SU-DHL-6 (cell line): ENCODE measurements at regions not wholly inside any gene's neighbourhood (a gene's known extent, or its start where the extent isn't known, plus 50 kb on each side); places are given as distances from the start of the nearest gene placed in this dataset.

Source experiments
- H2AFZ ChIP-seq: fragments of 200-600 bp; sonication (generic); 2 replicates; pipeline ENCODE4 v1.6.1; 2014; ENCODE audit warnings: low read depth, mild to moderate bottlenecking, moderate library complexity, mixed read lengths, antibody characterized with exemption, low read length; ENCODE audit not compliant: severe bottlenecking
- H3F3A ChIP-seq: fragments of 200-600 bp; shearing (Covaris generic); 2 replicates; pipeline ENCODE4 v1.6.0; 2016; ENCODE audit warnings: antibody characterized with exemption, mild to moderate bottlenecking; ENCODE audit not compliant: insufficient read depth
- H3K27ac ChIP-seq: fragments of 200-600 bp; sonication (generic); 2 replicates; pipeline ENCODE4 v1.5.1; 2016; ENCODE audit warnings: low read depth, mild to moderate bottlenecking, low read length, moderate library complexity, mixed read lengths
- H3K27me3 ChIP-seq: fragments of 200-600 bp; sonication (generic), shearing (Covaris generic); 2 replicates; pipeline ENCODE4 v1.6.0; 2014; ENCODE audit warnings: mild to moderate bottlenecking, low read length
- H3K36me3 ChIP-seq: fragments of 200-600 bp; sonication (generic); 2 replicates; pipeline ENCODE4 v1.6.1; 2014; ENCODE audit warnings: mild to moderate bottlenecking, low read length, mixed read lengths
- H3K4me2 ChIP-seq: fragments of 300-600, 200-600 bp; shearing (Covaris generic), sonication (generic); 2 replicates; pipeline ENCODE4 v1.6.0; 2014; ENCODE audit warnings: low read length, low read depth, mild to moderate bottlenecking; ENCODE audit not compliant: poor library complexity, severe bottlenecking
- H3K4me3 ChIP-seq: fragments of 200-600 bp; sonication (generic); 2 replicates; pipeline ENCODE4 v1.5.1; 2014; ENCODE audit warnings: antibody characterized with exemption, low read length, mild to moderate bottlenecking, mixed read lengths; ENCODE audit not compliant: insufficient read depth, poor library complexity, severe bottlenecking
- H3K79me2 ChIP-seq: fragments of 200-600 bp; sonication (generic); 2 replicates; pipeline ENCODE4 v1.6.1; 2014; ENCODE audit warnings: mild to moderate bottlenecking, low read length, moderate library complexity; ENCODE audit not compliant: insufficient read depth
- H3K9ac ChIP-seq: fragments of 200-600 bp; sonication (generic); 2 replicates; pipeline ENCODE4 v1.7.0; 2014; ENCODE audit warnings: mild to moderate bottlenecking, low read length
- H3K9me2 ChIP-seq: fragments of 200-600 bp; sonication (generic); replicated peaks from 2 replicates; pipeline ENCODE4 v1.6.1; 2014; ENCODE audit warnings: low read length; ENCODE audit not compliant: insufficient read depth
- H3K9me3 ChIP-seq: fragments of 200-600 bp; sonication (generic); 2 replicates; pipeline ENCODE4 v1.6.1; 2014; ENCODE audit warnings: low read length, mixed read lengths; ENCODE audit not compliant: insufficient read depth
- H4K20me1 ChIP-seq: fragments of 200-600 bp; sonication (generic); 2 replicates; pipeline ENCODE4 v1.6.1; 2014; ENCODE audit warnings: low read depth, mild to moderate bottlenecking, antibody characterized with exemption, low read length, moderate library complexity, mixed read lengths
- EZH2phosphoT487 ChIP-seq: fragments of 200-600 bp; sonication (generic), shearing (Covaris generic); conservative IDR thresholded peaks from 2 replicates; pipeline ENCODE4 v1.6.1; 2018; ENCODE audit warnings: mild to moderate bottlenecking, antibody characterized with exemption, low read length, moderate library complexity, mixed read lengths
- TF ChIP-seq, protein P1 (sequence below): fragments of 200-600 bp; sonication (generic); IDR thresholded peaks from one replicate; pipeline ENCODE4 v1.5.1; 2017; ENCODE audit warnings: antibody characterized with exemption, mild to moderate bottlenecking, low read length, moderate library complexity; ENCODE audit not compliant: insufficient read depth, poor library complexity, severe bottlenecking

DNA sequence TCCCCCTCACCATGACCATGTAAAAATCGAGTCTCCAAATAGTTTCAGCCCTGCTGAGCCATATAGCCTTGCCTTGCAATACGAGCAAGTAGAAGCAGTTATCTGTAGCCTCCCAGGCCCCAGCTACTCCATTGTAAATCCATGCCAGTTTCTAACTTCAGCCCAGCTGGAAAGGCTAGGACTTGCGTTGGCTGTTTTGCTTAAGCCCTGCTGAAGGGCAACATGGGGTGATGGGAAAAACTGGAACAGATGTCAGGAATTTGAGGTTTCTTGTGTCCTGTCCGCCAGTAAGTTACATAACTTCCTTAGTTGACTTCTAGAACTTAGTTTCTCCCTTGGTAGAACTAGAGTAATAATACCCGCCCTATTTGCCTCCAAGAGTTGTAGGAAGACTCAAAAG is 216.0 kb upstream of the SERP2 start:
- Histone ChIP-seq H3K27me3 (no peaks in the 10 kb centered on the region), H3K9ac (no peak overlapping the region), H3K9me3 (no peaks in the 10 kb centered on the region), H2AFZ (no peak overlapping the region), H3K79me2 (no peaks in the 10 kb centered on the region), H3K36me3 (no peaks in the 10 kb centered on the region), H3F3A (no peaks in the 10 kb centered on the region), H3K9me2 (no peaks in the 10 kb centered on the region), H3K4me2 (no peak overlapping the region), H3K27ac (no peak overlapping the region), H3K4me3 (no peak overlapping the region), H4K20me1 (no peaks in the 10 kb centered on the region)
- TF ChIP-seq EZH2phosphoT487, result no peak

DNA sequence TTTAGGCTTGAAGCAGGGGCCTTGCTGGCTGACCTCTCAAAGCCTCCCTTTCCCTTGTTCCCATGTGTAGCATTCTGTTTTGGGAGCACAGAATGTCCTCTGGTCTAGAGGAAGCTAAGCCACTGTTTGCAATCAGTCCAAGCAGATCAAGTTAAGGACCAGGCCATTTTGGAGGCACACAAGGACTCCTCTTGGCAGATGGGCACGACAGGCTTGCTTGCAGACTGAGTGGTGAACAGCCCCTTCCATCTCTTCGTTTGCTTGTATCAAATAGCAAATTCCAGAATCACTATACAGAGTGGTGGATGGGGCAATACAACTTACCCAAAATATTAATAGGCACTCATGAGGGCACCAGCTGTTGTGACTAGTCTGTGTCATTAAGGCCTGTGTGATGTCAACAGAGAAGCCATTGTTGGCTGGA is 215.5 kb upstream of the SERP2 start:
- no peak overlapping the region for H2AFZ ChIP-seq
- no peak overlapping the region for H3K4me3 ChIP-seq
- no peak overlapping the region for H3K9ac ChIP-seq
- H4K20me1 ChIP-seq, result no peaks in the 10 kb centered on the region
- H3F3A ChIP-seq, result no peaks in the 10 kb centered on the region
- TF ChIP-seq, protein P1, sequence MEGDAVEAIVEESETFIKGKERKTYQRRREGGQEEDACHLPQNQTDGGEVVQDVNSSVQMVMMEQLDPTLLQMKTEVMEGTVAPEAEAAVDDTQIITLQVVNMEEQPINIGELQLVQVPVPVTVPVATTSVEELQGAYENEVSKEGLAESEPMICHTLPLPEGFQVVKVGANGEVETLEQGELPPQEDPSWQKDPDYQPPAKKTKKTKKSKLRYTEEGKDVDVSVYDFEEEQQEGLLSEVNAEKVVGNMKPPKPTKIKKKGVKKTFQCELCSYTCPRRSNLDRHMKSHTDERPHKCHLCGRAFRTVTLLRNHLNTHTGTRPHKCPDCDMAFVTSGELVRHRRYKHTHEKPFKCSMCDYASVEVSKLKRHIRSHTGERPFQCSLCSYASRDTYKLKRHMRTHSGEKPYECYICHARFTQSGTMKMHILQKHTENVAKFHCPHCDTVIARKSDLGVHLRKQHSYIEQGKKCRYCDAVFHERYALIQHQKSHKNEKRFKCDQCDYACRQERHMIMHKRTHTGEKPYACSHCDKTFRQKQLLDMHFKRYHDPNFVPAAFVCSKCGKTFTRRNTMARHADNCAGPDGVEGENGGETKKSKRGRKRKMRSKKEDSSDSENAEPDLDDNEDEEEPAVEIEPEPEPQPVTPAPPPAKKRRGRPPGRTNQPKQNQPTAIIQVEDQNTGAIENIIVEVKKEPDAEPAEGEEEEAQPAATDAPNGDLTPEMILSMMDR, result no peak
- no peak for TF ChIP-seq EZH2phosphoT487
- H3K27me3 ChIP-seq, result no peaks in the 10 kb centered on the region
- H3K27ac ChIP-seq, result no peak overlapping the region
- H3K9me2 ChIP-seq, result no peaks in the 10 kb centered on the region
- H3K4me2 ChIP-seq, result no peak overlapping the region
- no peaks in the 10 kb centered on the region for H3K79me2 ChIP-seq
- H3K9me3 ChIP-seq, result no peaks in the 10 kb centered on the region
- H3K36me3 ChIP-seq, result no peaks in the 10 kb centered on the region

- H2AFZ ChIP-seq, result no peak overlapping the region
- no peak overlapping the region for H3K9ac ChIP-seq
- H3K27me3 ChIP-seq, result no peaks in the 10 kb centered on the region
- no peaks in the 10 kb centered on the region for H3K36me3 ChIP-seq
- no peaks in the 10 kb centered on the region for H3K9me3 ChIP-seq
- no peaks in the 10 kb centered on the region for H3K79me2 ChIP-seq
- no peaks in the 10 kb centered on the region for H3K9me2 ChIP-seq
- no peaks in the 10 kb centered on the region for H3F3A ChIP-seq
- H3K27ac ChIP-seq, result no peak overlapping the region
- no peak for TF ChIP-seq EZH2phosphoT487
- TF ChIP-seq, protein P1, result no peak
- no peak overlapping the region for H3K4me2 ChIP-seq
- H3K4me3 ChIP-seq, result no peak overlapping the region
- H4K20me1 ChIP-seq, result no peaks in the 10 kb centered on the region
Measured at GRCh38 chr13:44158881-44159632, 214.6 kb upstream of the SERP2 start.

- H2AFZ ChIP-seq, result no peak overlapping the region
- H3K4me3 ChIP-seq, result no peak overlapping the region
- no peaks in the 10 kb centered on the region for H3K9me2 ChIP-seq
- H3F3A ChIP-seq, result no peaks in the 10 kb centered on the region
- no peak for TF ChIP-seq EZH2phosphoT487
- TF ChIP-seq, protein P1, result no peak
- H3K9ac ChIP-seq, result no peak overlapping the region
- no peaks in the 10 kb centered on the region for H3K9me3 ChIP-seq
- no peak overlapping the region for H3K4me2 ChIP-seq
- H3K36me3 ChIP-seq, result no peaks in the 10 kb centered on the region
- H4K20me1 ChIP-seq, result no peaks in the 10 kb centered on the region
- H3K79me2 ChIP-seq, result no peaks in the 10 kb centered on the region
- no peaks in the 10 kb centered on the region for H3K27me3 ChIP-seq
- no peak overlapping the region for H3K27ac ChIP-seq
Measured at GRCh38 chr13:44159633-44160279, 213.9 kb upstream of the SERP2 start.
